GM04504 (cell line): ENCODE measurements at regions not wholly inside any gene's neighbourhood (a gene's known extent, or its start where the extent isn't known, plus 50 kb on each side); places are given as distances from the start of the nearest gene placed in this dataset.

Experiments
- DNase-seq: peaks from one replicate; pipeline ENCODE4 v3.0.0-alpha.2; 2012; ENCODE audit warnings: low read depth

DNA sequence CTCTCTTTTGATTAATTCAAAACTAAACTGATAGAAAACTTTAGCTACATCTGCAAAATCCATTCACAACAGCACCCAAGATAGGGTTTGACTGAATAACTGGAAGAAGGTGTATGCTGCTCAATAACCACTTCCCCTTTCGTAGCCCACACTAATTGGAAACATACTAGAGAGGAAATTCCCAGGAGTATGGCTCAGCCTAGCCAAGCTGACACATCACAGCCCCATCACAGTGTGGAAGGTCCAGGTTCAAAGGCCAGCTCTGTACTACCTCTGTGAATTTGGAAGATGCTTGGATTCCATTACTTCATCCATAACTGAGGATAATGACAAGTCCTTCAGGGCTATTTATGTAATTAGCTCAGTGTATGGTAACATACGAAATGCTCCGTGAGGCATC, 185.4 kb downstream of the FBXO15 start:
- DNase-seq, result no peak

DNA sequence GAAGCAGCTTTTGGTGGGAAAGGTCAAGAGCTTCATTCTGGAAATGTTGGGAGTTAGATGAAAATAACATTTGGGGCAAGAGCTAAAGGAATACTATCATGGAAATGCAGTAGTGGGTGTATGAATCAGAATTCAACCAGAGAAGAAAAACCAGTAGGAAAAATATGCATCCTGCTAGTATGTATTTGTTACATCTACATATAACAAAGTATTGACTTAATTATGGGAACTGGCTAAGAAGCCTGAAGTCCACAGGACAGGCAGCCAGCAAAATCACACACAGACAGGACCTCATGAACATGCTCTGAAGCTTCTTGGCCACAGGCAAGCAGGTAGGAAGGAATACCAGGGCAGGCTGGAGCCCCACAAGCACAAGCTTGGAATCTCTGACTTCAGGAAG, 185.8 kb downstream of the FBXO15 start:
- no peak for DNase-seq

DNA sequence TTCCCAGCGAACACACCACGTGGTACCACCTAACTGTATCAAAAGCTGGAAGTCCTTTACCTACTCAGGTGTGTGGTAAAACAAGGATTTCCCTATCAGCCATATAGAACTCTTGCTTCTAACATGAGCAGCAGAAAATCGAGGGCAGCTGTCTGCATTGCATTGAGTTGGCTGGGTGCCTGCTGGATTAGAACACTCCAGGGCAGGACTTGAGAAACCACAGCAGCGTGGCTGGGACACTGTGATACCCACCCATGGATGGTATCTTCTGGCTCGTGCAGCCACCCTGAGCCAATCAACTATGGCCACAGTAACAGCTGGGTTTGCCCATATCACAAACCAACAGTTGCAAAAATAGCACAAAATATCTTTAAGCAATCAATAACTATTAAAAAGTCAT, 188.3 kb downstream of the FBXO15 start:
- no peak for DNase-seq

DNA sequence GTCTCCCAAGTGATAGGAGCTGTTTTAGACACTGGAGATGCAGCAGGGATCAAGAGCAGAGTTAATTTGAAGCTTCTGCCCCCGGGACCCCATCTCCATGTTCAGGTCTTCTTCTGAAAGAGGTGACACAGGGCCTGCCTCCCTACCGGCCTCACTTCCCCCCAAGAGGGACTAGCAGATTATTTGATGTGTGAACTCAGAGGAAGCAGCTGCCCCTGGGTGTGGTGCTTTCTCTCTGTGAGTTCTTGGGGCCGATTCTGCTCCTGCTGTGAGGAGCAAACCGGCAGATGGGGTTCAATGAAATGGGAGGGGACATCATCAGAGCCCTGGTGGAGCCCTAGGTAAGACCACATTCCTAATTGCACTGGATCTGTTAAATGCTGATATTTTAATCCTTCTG, 193.4 kb downstream of the FBXO15 start:
- DNase-seq, result no peak

DNA sequence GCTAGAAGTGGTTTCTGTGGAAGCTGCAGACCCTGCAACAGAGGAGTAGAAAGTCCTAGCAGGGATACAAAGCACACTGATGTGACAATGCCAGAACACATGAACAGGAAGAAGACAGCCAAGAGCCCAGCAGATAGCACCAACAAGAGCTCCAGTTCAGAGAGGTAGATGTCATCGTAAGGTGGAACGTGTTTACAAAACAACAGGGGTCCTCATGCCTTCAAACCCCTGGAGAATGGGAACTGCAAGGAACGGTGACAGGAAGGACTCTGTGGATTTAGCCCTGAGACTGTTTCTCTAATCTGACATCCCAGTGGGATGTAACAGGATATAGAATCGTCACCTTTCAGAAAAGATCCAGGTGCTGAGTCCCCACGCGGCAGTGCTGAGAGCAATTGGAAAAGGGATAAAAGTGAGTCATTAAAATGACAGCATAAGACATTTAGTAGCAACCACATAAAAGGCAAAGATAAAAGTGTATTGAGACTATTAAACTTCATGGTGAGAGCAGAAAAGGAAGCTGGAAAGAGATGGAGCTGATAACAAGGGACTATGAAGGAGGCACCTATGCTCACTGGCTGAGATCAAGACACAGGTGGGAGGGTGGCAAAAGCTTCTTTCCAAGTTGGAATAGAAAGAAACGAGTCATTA, 195.2 kb downstream of the FBXO15 start:
- DNase-seq, result no peak

DNA sequence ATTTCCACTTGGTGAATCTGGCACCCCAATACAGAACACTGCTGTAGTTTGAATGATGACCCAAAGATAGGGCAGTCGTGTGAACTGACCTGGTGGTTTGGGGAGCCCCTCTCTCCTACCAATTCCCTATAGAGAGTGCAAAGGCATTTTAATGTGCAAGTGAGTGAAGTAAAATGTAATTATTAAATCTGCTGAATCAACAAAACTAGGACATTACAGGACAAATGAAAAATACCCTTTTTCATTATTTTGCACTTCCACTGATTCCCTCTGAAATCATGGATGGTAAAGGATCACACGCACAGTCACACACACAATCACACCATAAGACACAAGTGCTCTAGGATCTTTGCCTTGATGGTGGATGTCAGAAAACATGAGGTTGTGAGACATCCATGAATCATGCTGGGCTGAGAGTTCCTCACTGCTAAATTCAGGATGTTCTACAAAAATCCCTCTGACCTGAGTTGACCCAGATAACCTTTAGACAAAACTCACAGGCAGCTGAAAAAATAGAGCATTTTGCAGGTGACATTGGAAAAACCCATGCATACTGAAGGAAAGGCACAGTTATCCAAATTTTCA, 197.4 kb downstream of the FBXO15 start:
- DNase-seq, result no peak

DNA sequence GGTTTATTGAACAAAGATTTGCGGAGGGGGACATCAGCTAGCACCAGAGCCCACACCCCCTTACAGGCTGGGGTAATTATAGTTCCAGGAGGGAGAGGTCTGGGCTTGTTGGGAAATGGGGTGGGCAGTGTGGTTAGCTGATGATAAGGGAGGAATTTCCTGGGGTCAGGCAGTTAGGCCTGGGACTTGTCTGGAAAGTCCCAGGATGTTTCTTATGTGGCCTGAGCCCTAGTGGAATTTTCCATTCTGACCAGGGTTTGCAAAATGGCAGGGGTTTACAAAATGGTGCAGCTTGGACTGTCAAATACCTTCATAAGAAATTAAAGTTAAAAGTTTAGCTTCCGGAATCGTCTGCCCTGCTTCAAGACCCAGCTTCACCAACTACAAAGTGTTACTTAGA, 199.1 kb downstream of the FBXO15 start:
- DNase-seq, result no peak

DNA sequence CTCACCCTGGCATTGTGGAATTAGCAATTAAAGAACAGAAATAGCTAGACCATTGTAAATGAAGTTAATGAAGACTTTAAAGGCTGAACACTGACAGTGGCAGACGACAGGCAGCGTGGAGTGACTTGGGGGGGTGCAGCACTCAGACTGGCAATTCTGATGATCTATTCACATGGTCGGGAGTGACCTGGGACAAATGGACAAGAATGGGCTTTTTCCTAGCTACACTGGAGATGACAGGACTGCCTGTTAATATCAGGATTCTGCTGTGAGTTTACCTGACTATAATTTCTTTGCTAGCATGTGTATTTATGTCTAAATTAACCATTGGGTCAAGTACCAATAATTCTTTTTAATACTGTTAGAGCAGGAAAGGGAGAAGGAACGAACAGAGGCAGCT, 199.6 kb downstream of the FBXO15 start:
- no peak for DNase-seq

DNA sequence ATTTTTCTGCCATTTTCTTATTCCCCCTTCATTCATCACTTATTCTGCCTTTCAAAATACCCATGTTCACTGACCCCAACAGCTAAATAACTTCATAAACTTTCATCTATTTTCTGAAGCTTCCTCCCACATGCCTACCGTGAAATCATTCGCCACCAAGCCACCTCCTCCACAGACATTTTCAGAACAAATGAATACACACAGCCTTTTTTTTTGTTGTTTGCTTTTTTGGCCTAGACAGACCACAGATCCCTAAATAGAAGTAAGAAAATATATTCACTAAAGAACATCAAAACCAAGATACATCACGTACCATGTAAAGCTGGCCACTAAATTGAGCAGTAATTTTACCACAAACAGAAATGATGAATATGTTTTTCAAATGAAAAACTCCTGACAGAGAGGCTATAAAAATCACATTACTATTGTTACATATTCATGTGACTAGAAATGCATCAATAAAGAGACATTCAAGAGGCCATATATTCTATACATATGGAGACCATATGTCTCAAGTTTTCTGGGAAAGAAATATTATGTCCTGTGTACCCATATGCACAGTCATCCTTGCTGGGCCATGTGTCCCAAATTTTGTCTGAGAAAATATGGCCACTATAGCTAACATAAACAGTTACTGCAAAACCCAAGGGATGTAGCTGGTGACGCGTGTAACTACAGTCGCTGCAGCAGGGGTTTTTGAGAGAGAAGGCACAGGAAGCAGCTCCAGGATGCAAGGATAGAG, 200.3 kb downstream of the FBXO15 start:
- DNase-seq, result no peak

DNA sequence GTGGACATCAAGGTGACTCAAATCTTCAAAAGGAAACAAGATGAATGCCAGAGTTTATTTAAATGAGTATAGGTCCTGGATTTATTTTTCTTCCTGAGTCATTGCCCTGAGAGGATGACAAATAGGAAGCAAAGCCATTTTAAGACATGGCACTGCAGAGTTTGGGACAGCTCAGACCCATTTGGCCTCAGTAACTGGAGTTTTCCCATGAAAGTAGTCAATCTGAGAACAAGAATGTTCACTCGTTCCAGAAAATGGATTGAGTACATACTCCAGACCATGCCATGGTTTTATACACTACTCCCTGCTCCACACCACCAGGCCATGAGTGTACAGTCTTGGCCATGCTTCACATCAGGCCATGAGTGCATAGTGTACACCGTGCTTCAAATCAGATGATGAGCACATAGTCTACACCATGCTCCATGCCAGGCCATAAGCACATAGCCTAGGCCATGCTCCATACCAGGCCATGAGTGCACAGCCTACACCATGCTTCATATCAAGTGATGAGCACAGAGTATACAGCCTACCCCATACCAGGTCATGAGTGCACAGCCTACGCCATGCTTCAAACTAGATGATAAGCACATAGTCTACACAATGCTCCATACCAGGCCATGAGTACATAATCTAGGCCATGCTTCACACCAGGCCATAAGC, 202.4 kb downstream of the FBXO15 start:
- DNase-seq, result no peak

DNA sequence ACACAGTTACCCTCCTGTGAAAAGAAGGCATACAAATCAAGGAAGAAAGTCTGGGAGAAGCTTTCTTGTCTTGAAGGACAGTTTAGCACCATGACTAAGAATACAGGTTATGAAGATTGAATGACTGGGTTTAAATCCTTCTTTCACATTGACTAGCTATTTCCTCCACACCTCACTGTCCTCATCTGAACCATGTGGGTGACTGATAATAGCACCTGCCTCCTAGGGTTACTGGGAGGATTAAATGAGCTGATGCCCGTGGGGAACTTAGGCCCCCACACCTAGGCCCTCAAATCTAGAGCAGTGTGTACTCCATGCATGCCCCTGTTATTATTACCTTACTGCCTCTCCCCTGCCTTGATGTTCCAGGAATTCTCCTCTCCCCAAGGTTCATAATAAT, 202.9 kb downstream of the FBXO15 start:
- DNase-seq, result no peak

DNA sequence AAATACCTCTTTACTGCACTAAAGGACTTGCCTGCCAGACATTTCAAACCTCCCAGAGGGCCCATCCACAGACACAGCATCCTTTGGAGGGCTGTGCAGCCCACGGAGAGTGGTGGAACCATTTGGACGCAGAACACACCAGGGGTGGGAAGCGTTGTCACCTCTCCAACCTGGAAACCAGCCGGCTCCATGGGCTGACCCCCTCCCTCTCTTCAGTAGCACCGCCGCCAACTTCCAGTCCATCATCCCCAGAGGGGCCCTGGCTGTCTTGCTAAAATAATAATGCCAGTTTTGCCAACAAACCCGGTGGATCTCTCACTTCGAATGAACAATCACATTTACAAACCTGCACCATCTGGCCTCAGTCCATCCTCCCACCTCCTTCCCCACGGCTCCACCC, 203.9 kb downstream of the FBXO15 start:
- no peak for DNase-seq

DNA sequence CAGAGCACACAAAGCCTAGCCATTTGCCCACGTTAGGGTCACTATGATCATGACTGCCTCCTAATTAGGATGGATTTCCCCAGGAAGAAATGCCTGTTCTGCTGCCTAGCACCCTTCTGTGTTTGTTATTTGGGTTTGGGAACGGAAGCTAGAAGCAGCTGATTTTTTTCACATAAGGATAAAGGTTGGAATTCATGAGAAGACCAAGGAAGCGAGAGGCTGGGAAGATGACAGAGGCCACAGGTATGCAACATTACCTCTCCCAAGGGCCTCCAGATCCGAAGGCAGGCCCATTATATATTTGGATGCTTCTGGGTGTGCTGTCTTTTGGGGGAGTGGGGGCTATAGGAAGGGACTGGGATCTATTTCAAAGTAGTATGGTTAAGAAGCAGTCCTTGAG, 204.7 kb downstream of the FBXO15 start:
- DNase-seq, result no peak

DNA sequence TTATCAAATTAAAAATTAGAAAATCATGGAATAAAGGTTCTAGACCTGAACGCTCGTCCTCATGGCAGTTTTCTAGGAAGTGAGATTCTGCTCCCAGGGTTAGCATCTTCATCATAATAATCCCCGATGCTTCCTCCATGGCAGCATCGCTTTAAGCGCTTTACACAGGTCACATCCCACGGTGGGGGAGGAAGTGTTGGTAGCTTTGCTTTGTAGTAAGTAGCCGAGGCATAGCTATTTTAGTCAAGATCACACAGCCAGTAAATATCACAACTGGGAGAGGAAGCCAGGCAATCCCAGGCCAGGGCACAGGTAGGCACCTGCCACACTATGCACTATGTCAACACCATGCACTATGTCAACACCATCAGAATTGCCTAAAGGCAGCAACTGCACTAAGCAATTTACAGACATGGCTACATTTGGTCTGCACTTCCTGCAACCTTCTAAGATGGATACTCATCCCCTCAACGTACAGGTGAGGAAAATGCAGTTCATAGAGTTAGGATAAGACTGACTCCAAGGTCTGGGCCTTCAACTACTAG, 205.5 kb downstream of the FBXO15 start:
- DNase-seq, result no peak

DNA sequence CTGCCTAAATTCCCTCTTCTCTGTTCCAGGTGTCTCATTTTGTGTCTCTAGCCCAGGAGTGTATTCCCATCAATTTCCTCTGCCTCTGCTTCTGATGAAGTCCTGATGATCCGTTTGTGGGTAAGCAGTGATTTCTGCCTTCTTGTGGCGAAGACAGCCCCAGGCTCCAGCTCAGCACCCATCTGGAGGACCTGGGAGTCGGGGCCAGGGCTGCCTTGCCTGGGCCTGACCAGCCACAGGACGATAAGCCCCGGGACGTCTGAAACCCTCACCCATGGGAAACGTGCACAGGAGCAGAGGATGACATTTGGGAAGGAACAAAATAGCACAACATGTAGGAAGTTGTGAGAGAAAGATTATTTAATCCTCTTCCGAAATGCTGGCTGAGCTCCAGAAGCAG, 206.9 kb downstream of the FBXO15 start:
- no peak for DNase-seq

DNA sequence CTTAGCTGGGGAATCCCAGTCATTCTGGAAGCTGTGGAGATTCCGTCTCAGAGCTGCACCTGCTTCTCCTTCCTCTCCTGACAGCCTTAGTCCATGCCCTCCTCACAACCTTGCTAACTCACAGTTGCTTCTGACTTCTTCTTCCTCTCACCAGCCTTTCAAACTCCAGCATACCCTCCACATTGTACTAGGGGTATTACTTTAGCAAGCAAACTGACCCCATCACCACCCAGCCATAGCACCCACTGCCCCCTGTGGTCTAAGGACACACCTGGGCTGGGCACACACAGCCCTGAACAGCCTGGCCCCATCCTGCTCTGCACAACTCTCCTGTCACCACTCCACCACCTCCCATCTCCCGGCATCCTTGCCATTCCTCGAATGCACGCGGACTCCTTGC, 208.2 kb downstream of the FBXO15 start:
- no peak for DNase-seq

DNA sequence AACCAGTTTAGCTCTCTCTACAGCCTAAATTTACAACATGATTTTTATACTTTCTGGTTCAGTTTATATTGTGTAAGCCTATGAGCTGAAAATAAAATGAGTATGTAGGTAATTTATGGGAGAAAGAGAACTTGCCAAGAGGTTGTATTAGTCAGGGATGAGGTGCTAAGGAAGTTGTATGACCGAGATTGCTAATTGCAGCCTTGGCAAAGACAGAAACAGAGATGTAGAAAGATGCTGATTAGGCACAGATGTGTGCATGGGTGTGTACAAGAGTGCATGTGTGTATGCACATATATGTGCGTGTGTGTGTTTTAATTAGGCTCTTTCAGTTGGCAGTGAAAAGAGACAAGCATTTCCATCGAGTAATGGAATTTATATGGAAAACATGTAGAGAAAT, 213.9 kb downstream of the FBXO15 start:
- no peak for DNase-seq

DNA sequence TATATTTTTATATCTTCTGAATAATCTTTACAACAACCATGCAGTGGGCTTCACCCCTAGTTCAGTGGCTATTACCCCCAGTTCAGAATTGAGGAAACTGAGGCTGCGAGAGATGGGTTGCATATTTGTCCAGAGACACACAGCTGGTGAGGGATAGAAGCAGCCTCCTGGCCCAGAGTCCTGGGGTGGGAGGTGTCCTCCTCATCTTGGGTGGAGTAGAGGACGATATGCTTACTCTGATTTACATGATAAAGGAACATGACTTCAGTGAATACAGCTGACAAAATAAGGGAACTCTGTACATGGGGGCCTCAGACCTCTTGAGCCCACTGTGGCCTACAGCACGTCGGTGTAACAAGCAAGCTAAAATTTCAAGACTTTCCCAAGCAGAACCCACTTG, 214.7 kb downstream of the FBXO15 start:
- no peak for DNase-seq

DNA sequence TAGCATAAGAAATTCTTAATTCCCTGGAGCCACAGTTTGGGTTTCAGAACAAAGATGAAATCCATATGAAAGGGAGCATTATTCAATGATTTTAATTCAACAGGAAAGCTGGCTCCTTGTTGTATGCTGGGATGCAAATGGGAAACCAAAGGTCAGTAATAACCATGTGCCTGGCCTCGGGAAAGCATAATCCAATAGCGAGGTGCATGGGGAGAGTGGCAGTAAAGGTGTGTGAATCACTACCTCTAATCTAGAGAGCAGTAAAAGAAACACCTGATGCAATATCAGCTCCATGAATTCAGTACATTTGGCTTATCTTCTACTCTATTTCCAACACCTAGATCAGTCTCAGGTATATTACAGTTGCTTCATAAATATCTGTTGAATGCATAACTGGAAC, 220.1 kb downstream of the FBXO15 start:
- no peak for DNase-seq

DNA sequence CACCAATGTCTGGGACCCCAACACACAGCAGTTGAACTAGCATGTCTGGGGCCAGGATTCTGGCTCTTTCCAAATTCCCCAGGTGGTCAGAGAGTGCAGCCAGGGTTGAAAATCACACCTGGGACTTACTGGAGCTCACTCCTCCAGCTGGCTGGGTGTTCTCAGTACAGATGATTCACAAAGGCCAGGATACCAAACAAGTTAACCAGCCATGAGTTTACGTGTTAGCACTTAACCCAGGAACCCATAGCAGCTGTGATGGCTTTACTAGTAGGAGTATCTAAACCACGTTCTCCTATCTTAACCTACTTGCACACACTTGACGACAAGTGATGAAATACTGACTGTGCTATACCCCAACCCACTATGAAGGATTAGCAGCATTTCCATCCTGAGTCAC, 222.8 kb downstream of the FBXO15 start:
- no peak for DNase-seq

DNA sequence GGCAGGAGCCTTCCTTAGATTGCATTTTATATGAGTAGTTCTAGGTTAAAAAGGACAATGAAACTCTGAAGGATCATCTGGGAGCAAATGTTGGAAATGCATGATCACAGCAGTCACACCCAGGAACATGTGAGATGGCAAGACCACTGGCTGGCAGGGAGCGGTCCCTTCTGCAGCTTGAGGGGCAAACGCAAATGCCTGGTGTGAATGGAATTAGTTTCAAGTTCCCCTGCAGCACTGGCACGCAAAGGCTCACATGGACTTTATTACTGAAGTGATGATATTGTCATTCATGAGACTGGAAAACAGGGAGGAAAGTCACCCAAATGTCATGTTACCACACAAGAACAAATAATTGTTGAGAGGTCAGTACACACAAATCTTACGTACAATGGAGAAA, 223.3 kb downstream of the FBXO15 start:
- DNase-seq, result no peak

DNA sequence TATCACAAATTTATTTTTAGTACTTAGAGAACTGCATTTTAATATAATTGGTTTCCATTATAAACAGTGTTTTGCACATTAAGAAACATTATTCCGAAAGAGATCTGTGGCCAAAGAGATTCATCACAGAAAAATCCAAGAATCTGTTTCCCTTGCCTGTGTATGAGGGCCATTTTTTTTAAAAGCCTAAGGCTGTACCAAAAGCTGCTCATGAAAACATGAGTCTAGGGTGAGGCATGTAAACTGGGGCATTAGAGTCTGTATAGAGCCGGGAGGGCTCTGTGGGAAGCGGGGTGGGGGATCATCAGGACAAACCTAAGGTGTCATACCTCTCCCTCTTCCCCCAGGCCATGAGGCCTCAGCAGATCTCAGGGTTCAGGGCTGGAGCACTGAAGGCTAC, 223.8 kb downstream of the FBXO15 start:
- DNase-seq, result no peak

DNA sequence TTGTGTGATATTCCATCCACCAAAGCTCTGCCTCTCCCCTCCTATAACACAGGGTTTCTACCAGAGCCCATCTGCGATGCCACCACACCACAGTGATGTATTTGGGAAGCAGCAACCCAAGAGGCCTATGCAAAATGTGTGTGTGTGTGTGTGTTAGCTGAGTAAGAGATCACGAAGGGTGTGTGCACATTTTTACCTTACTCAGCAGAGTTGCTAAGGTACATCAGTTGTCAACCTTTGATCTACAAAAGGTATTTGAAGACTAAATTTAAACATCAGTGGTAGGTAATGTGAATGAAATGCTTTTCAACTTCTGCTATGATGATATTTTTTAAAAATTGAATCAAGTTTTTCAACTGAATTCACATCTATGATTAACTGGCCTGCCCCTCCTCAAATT, 227.6 kb downstream of the FBXO15 start:
- no peak for DNase-seq
